HG03025 (cell line): ENCODE measurements at regions not wholly inside any gene's neighbourhood (a gene's known extent, or its start where the extent isn't known, plus 50 kb on each side); places are given as distances from the start of the nearest gene placed in this dataset.

Experiments used
- ATAC-seq: cut with Tn5 transposase; IDR thresholded peaks from one replicate; pipeline ENCODE4 v1.9.1; 2021; ENCODE audit warnings: mild to moderate bottlenecking, moderate library complexity; ENCODE audit not compliant: unreplicated experiment, low FRiP score

- no peak for ATAC-seq
Measured at GRCh38 chr4:11495291-11495690, 66.6 kb upstream of the HS3ST1 start.

- ATAC-seq, result no peak
Measured at GRCh38 chr4:11494232-11494631, 65.5 kb upstream of the HS3ST1 start.

DNA sequence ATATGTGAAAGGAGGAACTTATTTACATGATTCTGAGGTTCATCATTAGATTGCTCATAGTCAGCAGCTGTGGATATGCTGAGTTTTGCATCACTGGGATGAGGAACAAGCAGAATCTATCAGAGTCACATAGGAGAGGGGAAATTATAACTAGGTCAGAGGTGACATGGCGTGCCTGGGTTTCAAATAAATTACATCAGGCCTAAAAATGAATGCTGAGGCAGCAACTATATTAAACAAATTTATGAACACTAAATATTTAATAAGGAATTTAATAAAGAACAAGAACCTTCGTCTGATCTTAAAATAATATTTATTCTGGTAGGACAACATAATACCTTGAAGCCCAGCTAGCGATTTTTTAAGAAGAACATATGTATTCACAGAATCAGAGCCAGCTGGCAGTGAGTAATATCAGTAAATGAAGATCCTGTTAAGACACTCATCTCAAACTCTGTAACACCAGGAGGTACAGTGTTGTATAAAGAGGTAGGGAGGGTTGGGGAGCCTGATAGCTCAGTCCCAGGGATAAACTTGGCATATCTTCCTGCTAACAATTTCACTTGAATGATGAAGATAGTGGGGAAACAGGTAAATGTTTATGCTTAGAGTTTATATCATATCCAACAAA lies 60.9 kb upstream of the HS3ST1 start:
- no peak for ATAC-seq

DNA sequence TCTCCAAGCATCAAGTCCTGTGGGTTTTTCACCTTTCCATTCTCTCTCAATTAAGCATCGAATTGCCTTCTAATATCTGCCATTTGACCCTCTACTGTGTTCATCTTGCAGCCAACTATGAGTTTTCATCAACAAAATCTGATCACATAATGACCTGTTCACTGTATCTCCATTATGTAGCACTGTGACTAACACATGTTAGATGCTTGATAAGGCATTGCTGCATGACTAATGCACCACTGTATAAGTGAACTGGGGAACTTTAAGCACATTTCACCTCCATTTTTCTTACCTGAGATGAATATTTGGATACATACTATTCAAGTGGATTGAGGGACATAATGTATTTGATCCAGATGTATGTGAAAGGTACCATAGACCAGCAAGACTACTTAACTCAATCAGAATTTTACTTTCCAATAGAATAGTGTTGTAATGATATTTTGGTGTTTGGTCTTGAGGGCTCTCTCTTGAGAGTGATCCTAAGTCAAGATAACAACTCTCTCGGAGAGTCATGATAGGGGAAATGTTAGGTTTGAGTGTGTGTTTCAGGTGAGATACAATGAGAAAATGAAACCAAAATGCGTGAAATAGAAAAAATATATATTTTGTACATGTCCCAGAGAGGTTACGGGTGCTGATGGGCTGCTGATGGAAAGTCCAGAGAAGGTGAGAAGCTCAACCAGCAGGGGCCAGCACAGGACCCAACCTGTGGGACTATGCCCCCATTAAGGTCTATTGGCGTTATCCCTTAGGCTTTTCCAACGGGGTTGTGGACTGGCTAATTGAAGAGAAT lies 60.2 kb upstream of the HS3ST1 start:
- ATAC-seq, result no peak

DNA sequence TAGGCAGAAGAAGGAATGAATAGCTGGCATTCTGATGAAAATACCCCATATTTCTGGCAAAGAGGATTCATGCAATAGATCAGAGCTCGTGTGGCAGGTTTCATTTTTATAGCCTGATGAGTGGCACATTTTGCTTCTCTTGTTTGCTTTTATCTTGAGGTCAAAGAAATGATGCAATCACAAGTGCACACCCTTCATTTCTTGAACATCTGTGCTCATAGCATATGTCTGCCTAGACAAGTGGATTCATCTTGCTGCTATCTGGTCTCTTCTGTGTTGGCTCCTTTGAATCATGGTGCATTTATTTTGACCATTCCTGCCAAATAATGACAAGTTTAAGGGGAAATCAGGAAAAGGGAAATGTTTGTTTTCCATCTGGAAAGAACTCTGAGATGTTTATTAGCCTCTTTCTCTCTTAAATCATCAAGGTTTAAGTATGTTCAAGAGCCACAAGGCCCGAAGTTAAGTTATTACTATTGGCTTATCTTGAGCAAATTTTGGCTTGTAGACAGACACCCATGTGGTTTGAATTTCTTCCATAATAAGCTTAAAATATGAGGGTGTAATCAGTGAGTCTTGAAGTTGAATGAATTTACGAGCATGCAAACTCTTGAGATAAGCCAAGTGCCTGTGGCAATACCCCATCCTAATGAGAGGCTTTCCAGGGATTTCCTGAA lies 59.3 kb upstream of the HS3ST1 start:
- no peak for ATAC-seq

- no peak for ATAC-seq
Measured at GRCh38 chr4:11487139-11487538, 58.4 kb upstream of the HS3ST1 start.

DNA sequence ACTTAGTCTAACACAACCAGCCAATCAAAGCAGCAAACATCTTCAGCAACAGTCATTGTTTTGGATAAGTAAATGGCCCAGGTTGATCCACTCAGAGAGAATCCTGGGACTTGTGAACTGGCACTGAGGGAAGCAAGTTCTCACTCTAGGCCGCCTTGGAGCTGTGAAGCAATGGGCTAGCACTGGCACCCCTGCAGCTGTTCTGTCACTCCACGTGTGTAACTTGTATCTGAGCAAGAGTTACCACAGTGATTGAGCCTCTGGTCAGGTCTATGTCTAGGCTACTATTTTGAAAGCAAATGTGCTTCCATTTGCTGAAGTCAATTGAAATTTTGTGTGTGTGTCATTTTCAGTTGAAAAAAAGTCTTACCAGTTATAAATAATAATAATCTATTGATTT lies 57.2 kb upstream of the HS3ST1 start:
- ATAC-seq, result no peak

GRCh38 chr4:11484531-11484930 lies 55.8 kb upstream of the HS3ST1 start:
- ATAC-seq, result no peak

DNA sequence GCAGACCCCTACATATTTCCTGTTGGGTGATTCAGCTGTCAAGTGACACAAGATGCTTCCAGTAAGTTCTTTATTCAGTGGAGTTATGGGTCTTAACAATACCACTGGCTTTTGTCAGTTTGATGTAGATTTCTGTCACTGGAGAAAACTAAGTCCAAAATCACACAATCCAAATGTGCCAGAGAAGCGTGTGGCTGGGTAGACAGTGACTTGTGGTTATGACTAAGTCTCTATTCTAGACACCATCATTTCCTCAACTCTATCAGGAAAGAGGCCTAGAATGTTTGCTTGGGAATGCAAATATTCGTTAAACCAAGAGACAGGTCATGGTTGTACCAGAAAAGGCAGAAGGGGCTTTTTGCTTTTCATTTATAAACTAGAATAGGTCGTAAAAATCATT lies 54.4 kb upstream of the HS3ST1 start:
- ATAC-seq, result no peak

DNA sequence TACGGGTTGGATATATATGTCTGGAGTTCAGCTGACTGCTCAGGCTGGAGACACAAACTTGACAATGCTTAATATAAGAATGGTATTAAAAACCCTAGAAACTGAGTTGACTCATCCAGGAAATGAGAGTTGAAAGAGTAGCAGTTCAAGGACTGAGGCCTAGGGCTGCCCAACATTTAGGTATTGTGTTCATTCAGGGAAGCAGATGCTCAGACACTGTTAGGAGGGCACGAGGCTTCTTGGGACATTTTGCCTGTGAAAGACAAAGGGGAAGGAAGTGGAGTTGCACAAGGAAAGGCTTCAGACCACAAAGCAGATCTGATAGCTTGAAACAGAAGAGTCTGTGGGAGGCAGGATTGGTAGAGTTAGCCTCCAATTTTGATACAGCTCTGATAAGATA lies 52.0 kb upstream of the HS3ST1 start:
- ATAC-seq, result no peak
